Stimulated activated CD4-positive, alpha-beta T cell treated with anti-CD3 and anti-CD28 coated beads, Interleukin-1b, Interleukin-23, amount 100 ng/mL, for 48 hours (primary cell): ENCODE measurements at regions not wholly inside any gene's neighbourhood (a gene's known extent, or its start where the extent isn't known, plus 50 kb on each side); places are given as distances from the start of the nearest gene placed in this dataset.

Experiments
- DNase-seq: peaks from one replicate; pipeline ENCODE4 v3.0.0-alpha.2; 2020

GRCh38 chr2:145070703-145071102 lies 550.8 kb upstream of the ZEB2 start:
- no peak for DNase-seq

- DNase-seq = no peak
Observed at GRCh38 chr2:145068509-145068908, 548.6 kb upstream of the ZEB2 start.

GRCh38 chr2:145067549-145068030 lies 547.7 kb upstream of the ZEB2 start:
- no peak for DNase-seq

- no peak for DNase-seq
Observed at GRCh38 chr2:145066856-145067548, 547.1 kb upstream of the ZEB2 start.

GRCh38 chr2:145066151-145066661 lies 546.3 kb upstream of the ZEB2 start:
- DNase-seq = no peak

GRCh38 chr2:145065342-145065741 lies 545.4 kb upstream of the ZEB2 start:
- DNase-seq = no peak

- no peak for DNase-seq
Observed at GRCh38 chr2:145064511-145064910, 544.6 kb upstream of the ZEB2 start.

- DNase-seq = no peak
Observed at GRCh38 chr2:145060876-145061275, 541.0 kb upstream of the ZEB2 start.

- DNase-seq = no peak
Observed at GRCh38 chr2:145059914-145060313, 540.0 kb upstream of the ZEB2 start.

- DNase-seq = no peak
Observed at GRCh38 chr2:145059343-145059742, 539.4 kb upstream of the ZEB2 start.

- no peak for DNase-seq
Observed at GRCh38 chr2:145058457-145058856, 538.5 kb upstream of the ZEB2 start.

- DNase-seq = no peak
Observed at GRCh38 chr2:145055651-145056050, 535.7 kb upstream of the ZEB2 start.

- no peak for DNase-seq
Observed at GRCh38 chr2:145050134-145050533, 530.2 kb upstream of the ZEB2 start.

- DNase-seq = no peak
Observed at GRCh38 chr2:145049475-145049874, 529.6 kb upstream of the ZEB2 start.

GRCh38 chr2:145047554-145047953 lies 527.6 kb upstream of the ZEB2 start:
- no peak for DNase-seq

- DNase-seq = no peak
Observed at GRCh38 chr2:145044491-145044890, 524.6 kb upstream of the ZEB2 start.

GRCh38 chr2:145043399-145043834 lies 523.5 kb upstream of the ZEB2 start:
- no peak for DNase-seq

GRCh38 chr2:145041706-145042105 lies 521.8 kb upstream of the ZEB2 start:
- DNase-seq = no peak

- no peak for DNase-seq
Observed at GRCh38 chr2:145040433-145040832, 520.5 kb upstream of the ZEB2 start.

- DNase-seq = no peak
Observed at GRCh38 chr2:145038041-145038525, 518.2 kb upstream of the ZEB2 start.

- no peak for DNase-seq
Observed at GRCh38 chr2:145036421-145037011, 516.6 kb upstream of the ZEB2 start.

- DNase-seq = no peak
Observed at GRCh38 chr2:145034511-145034910, 514.6 kb upstream of the ZEB2 start.

GRCh38 chr2:145033438-145033837 lies 513.5 kb upstream of the ZEB2 start:
- DNase-seq = no peak

GRCh38 chr2:145032791-145033190 lies 512.9 kb upstream of the ZEB2 start:
- no peak for DNase-seq
